Astrocyte of the cerebellum (primary cell): ENCODE measurements at regions not wholly inside any gene's neighbourhood (a gene's known extent, or its start where the extent isn't known, plus 50 kb on each side); places are given as distances from the start of the nearest gene placed in this dataset.
"Not testable (repeated sequence)": the region's sequence is repeated elsewhere in the genome, so short reads cannot be mapped to it uniquely, and the experiment has no call there.

Experiments
- DNase-seq: peaks from one replicate; pipeline ENCODE4 v3.0.0-alpha.2; 2011; ENCODE audit warnings: low read depth
- H3K4me3 ChIP-seq: 2 replicates; pipeline ENCODE4 v1.5.1; 2011; ENCODE audit warnings: mild to moderate bottlenecking, low read depth, low read length, moderate library complexity
- CTCF ChIP-seq: IDR thresholded peaks from 2 replicates; pipeline ENCODE4 v1.5.1; 2012; ENCODE audit warnings: low read length, low read depth, moderate library complexity, mild to moderate bottlenecking; ENCODE audit errors: missing control alignments
- in situ Hi-C: cut with HindIII; loops from 2 replicates; pipeline ENCODE4 v1.10.0; 2017; ENCODE audit warnings: low sequenced_read_pairs

GRCh38 chr2:194526121-194526520 lies 1130.9 kb upstream of the SLC39A10 start:
- in situ Hi-C loops, result no loop called here
- TF ChIP-seq CTCF, result no peak
- no peak overlapping the region for H3K4me3 ChIP-seq
- no peak for DNase-seq

DNA sequence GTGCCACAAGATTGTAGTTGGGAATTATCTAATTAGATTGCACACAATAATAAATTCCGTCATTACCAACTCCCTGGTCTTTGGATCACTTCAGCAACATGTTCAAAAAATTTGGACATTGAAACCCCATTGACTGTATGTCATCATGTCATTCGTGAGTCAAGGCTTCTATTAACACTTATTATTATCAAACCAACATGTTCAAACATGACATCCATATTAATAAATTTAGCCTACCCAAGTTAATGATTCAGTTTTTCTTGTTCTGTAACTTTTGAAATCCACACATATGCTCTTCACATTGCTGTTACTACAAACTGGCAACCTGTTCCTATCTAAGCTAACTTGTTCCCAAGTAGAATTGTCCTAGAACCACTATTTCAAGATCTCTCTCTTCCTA lies 1142.7 kb upstream of the SLC39A10 start:
- H3K4me3 ChIP-seq, result no peak overlapping the region
- no peak for DNase-seq
- TF ChIP-seq CTCF, result no peak
- in situ Hi-C loops, result no loop called here

DNA sequence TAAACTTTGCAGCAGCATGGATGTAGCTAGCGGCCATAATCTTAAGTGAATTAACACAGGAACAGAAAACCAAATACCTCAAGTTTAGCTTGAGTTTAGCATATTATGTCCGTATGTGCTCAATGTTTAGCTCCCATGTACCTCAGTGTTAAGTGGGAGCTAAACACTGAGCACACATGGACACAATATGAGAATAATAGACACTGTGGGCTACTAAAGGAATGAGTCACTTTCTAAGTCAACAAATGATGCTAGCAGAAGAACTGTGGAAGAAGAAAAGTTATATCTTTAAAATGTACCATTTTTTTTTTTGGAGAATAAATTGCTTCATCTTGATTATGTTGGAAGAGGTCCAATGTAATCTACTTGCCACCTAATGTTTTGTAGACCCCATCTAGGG lies 1146.0 kb upstream of the SLC39A10 start:
- in situ Hi-C loops, DNase-seq, H3K4me3 ChIP-seq: not testable (repeated sequence)

- in situ Hi-C loops, H3K4me3 ChIP-seq, DNase-seq: not testable (repeated sequence)
These were observed 1152.2 kb upstream of the SLC39A10 start for GRCh38 chr2:194504876-194505275.

GRCh38 chr2:194495046-194495445 lies 1162.0 kb upstream of the SLC39A10 start:
- no peak overlapping the region for H3K4me3 ChIP-seq
- TF ChIP-seq CTCF, result no peak
- in situ Hi-C loops, result no loop called here
- DNase-seq, result no peak

GRCh38 chr2:194494401-194494800 lies 1162.6 kb upstream of the SLC39A10 start:
- H3K4me3 ChIP-seq, result no peak overlapping the region
- DNase-seq, result no peak
- TF ChIP-seq CTCF, result no peak
- in situ Hi-C loops, result no loop called here

DNA sequence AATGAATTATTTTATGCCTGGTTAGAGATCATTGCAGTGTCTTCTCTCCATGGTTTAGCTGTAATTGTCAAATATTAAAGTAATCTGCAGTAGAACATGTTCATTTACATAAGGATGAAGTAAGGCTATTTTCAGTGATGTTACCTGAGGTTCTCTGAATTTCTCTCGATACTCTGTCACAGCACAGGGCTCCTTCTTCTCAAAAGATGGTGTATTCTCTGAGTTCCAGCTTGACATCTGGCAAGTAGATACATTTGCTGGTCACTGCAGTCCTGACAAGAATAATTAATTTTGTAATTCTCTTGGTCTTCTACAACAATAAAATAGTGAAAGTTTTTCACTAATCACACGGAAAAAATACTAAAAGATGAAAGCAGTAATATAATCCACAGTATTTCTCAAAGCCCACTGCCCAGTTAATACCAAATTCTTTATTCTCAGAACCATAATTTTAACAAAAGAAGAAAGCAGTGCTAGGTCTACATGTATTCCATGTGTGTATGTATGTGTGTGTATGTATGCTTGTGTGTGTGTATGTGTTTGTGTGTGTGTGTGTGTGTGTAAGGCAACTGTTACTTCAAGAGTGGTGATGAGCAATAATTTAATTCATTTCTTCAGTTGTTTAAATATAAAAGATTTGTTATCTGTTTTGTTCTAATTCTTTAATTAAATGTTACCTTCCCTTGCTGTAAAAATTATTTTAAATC lies 1165.5 kb upstream of the SLC39A10 start:
- no peak for DNase-seq
- no peak overlapping the region for H3K4me3 ChIP-seq
- in situ Hi-C loops, result no loop called here
- no peak for TF ChIP-seq CTCF

DNA sequence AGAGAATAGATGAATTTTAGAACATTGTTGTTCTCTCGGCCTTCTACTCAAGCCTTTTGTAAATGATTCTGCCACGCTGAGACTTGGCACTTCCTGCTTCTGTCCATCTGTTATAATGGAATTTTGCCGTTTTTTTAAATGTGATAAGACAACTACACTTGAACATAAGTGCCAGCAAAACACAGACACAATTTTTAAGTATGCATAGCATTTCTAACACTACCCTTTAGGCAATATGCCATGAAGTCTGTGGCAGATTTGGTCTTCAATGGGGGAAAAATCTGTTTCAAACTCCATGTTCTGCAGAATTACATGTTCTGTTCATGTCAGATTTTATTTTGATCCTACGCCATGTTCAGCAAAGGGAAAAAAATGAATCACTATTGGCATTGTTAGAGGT lies 1170.7 kb upstream of the SLC39A10 start:
- in situ Hi-C loops, result no loop called here
- DNase-seq, result no peak
- no peak overlapping the region for H3K4me3 ChIP-seq
- TF ChIP-seq CTCF, result no peak
